PC-9 (cell line): ENCODE measurements at regions not wholly inside any gene's neighbourhood (a gene's known extent, or its start where the extent isn't known, plus 50 kb on each side); places are given as distances from the start of the nearest gene placed in this dataset.

Experiments used
- EZH2 ChIP-seq: fragments of 200-600 bp; sonication (generic); IDR thresholded peaks from 2 replicates; pipeline ENCODE4 v1.8.0; 2017; ENCODE audit warnings: antibody characterized with exemption, low read depth
- TF ChIP-seq, protein P1 (sequence below): fragments of 200-600 bp; sonication (generic); conservative IDR thresholded peaks from 2 replicates; pipeline ENCODE4 v1.6.1; 2017; ENCODE audit warnings: mixed run types, antibody characterized with exemption, mild to moderate bottlenecking, moderate library complexity

DNA sequence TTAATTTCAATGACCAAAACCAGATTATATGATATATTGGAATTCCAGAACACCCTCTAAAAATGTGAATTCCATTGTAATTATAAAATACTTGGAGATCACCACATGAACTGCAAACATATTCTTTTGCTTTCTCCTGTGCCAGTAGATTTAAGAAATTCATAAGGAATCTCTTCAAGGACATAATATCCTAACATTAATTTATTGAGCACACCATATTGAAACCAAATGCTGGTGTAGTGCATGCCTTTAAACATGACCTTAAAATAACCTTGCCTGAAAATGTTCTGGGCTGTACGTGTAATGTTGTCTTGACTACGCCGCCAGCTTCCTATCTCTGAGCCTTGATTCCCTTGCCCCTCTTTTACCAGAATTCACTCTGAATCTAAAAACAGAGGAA lies 205.0 kb upstream of the ACTBL2 start:
- no peak for TF ChIP-seq EZH2
- TF ChIP-seq, protein P1, sequence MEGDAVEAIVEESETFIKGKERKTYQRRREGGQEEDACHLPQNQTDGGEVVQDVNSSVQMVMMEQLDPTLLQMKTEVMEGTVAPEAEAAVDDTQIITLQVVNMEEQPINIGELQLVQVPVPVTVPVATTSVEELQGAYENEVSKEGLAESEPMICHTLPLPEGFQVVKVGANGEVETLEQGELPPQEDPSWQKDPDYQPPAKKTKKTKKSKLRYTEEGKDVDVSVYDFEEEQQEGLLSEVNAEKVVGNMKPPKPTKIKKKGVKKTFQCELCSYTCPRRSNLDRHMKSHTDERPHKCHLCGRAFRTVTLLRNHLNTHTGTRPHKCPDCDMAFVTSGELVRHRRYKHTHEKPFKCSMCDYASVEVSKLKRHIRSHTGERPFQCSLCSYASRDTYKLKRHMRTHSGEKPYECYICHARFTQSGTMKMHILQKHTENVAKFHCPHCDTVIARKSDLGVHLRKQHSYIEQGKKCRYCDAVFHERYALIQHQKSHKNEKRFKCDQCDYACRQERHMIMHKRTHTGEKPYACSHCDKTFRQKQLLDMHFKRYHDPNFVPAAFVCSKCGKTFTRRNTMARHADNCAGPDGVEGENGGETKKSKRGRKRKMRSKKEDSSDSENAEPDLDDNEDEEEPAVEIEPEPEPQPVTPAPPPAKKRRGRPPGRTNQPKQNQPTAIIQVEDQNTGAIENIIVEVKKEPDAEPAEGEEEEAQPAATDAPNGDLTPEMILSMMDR: no peak
